Endothelial cell of umbilical vein (primary cell): ENCODE measurements at regions not wholly inside any gene's neighbourhood (a gene's known extent, or its start where the extent isn't known, plus 50 kb on each side); places are given as distances from the start of the nearest gene placed in this dataset.

ENCODE experiments used
- BruUV-seq: library from RNA; stranded (reverse); fragments of 400-500 nt; replicated peaks from 2 replicates; lab custom pipeline; 2021; lab: Mats Ljungman, UMichigan
- CTCF ChIA-PET: fragments of 300-600, 350-600 bp; sonication (Branson Sonifier 250); formaldehyde crosslinking; loops from one replicate; lab custom pipeline; 2021; ENCODE audit warnings: antibody characterized with exemption, inconsistent platforms; lab: Charles Lee
- POLR2A ChIA-PET: fragments of 300-600, 350-600 bp; sonication (Branson Sonifier 250); formaldehyde crosslinking; loops from one replicate; lab custom pipeline; 2021; ENCODE audit warnings: antibody characterized with exemption, inconsistent platforms; lab: Charles Lee
- DNase-seq: peaks from one replicate; pipeline ENCODE4 v3.0.0-alpha.2; 2011; ENCODE audit warnings: low read depth, low spot score
- FAIRE-seq: peaks from 2 replicates; lab custom pipeline; 2011; peaks lifted over from hg19 to GRCh38; lab: Jason Lieb, UNC
- H2AFZ ChIP-seq: 2 replicates; pipeline ENCODE4 v1.6.0; 2012; ENCODE audit warnings: low read depth, low read length, control low read depth, inconsistent platforms
- H3K27ac ChIP-seq: 2 replicates; pipeline ENCODE4 v1.5.1; 2011; ENCODE audit warnings: low read depth, mild to moderate bottlenecking, control low read depth, low read length, moderate library complexity; ENCODE audit not compliant: insufficient read depth
- H3K27me3 ChIP-seq, 2 experiments: 2 replicates each; pipeline versions ENCODE4 v1.6.0 to v1.6.1; 2011; ENCODE audit warnings: low read length in 2 of 2, mixed read lengths in 1 of 2; ENCODE audit not compliant: control insufficient read depth in 2 of 2, insufficient read depth in 2 of 2
- H3K36me3 ChIP-seq, 2 experiments: 2 replicates in 1 of 2; 3 replicates in 1 of 2; pipeline ENCODE4 v1.5.1; 2011; ENCODE audit warnings: low read length in 2 of 2, mild to moderate bottlenecking in 1 of 2, moderate library complexity in 1 of 2; ENCODE audit not compliant: control insufficient read depth in 2 of 2, insufficient read depth in 2 of 2; ENCODE audit errors: extremely low read depth in 1 of 2
- H3K4me1 ChIP-seq: 3 replicates; pipeline ENCODE4 v1.5.1; 2011; ENCODE audit warnings: mild to moderate bottlenecking, low read length; ENCODE audit not compliant: control insufficient read depth, insufficient read depth; ENCODE audit errors: extremely low read depth
- H3K4me2 ChIP-seq: 2 replicates; pipeline ENCODE4 v1.6.1; 2011; ENCODE audit warnings: low read length, control low read depth, mixed read lengths; ENCODE audit not compliant: insufficient read depth
- H3K4me3 ChIP-seq, 3 experiments: fragments of 200-600 bp in 1 of 3; sonication (generic), shearing (Covaris generic) in 1 of 3; replicated peaks in 1 of 3; 2 replicates each; pipeline ENCODE4 v1.5.1; 2011 to 2016; ENCODE audit warnings: control low read depth in 3 of 3, low read length in 3 of 3, mild to moderate bottlenecking in 2 of 3, inconsistent platforms in 1 of 3, low read depth in 1 of 3, moderate library complexity in 1 of 3; ENCODE audit not compliant: insufficient read depth in 1 of 3
- H3K79me2 ChIP-seq: 2 replicates; pipeline ENCODE4 v1.6.0; 2012; ENCODE audit warnings: low read length, inconsistent platforms; ENCODE audit not compliant: control insufficient read depth, insufficient read depth
- H3K9ac ChIP-seq: replicated peaks from 2 replicates; pipeline ENCODE3; 2011; ENCODE audit warnings: low read length, control low read depth; ENCODE audit not compliant: insufficient read depth; ENCODE audit errors: extremely low read depth
- H3K9me1 ChIP-seq: replicated peaks from 3 replicates; pipeline ENCODE4 v1.6.0; 2011; ENCODE audit warnings: mild to moderate bottlenecking, low read length; ENCODE audit not compliant: control insufficient read depth, insufficient read depth; ENCODE audit errors: extremely low read depth
- H3K9me3 ChIP-seq: replicated peaks from 2 replicates; pipeline ENCODE4 v1.5.1; 2012; ENCODE audit warnings: low read length, inconsistent platforms; ENCODE audit not compliant: control insufficient read depth, insufficient read depth
- H4K20me1 ChIP-seq: replicated peaks from 2 replicates; pipeline ENCODE3; 2011; ENCODE audit warnings: mild to moderate bottlenecking, low read length; ENCODE audit not compliant: control insufficient read depth, insufficient read depth; ENCODE audit errors: extremely low read depth
- CTCF ChIP-seq, 2 donors: IDR thresholded peaks; 1 replicate in 1 of 2; 2 replicates in 1 of 2; pipeline ENCODE4 v1.5.1; 2011; ENCODE audit warnings: low read length in 2 of 2, mild to moderate bottlenecking in 2 of 2, moderate library complexity in 2 of 2, control low read depth in 1 of 2, inconsistent platforms in 1 of 2, low read depth in 1 of 2; ENCODE audit not compliant: insufficient read depth in 1 of 2; ENCODE audit errors: extremely low read depth in 1 of 2
- EZH2 ChIP-seq: IDR thresholded peaks from 2 replicates; pipeline ENCODE4 v1.6.1; 2012; ENCODE audit warnings: borderline replicate concordance, low read depth, mild to moderate bottlenecking, moderate library complexity, low read length, inconsistent platforms; ENCODE audit not compliant: severe bottlenecking
- FOS ChIP-seq: IDR thresholded peaks from 2 replicates; pipeline ENCODE4 v1.6.1; 2011; ENCODE audit warnings: mild to moderate bottlenecking, low read length, moderate library complexity, borderline replicate concordance; ENCODE audit not compliant: insufficient read depth
- GATA2 ChIP-seq: IDR thresholded peaks from 2 replicates; pipeline ENCODE4 v1.7.0; 2011; ENCODE audit warnings: low read depth, mild to moderate bottlenecking, moderate library complexity, mixed read lengths, low read length; ENCODE audit not compliant: insufficient read length, insufficient read depth
- JUN ChIP-seq: IDR thresholded peaks from 2 replicates; pipeline ENCODE4 v1.6.1; 2011; ENCODE audit warnings: borderline replicate concordance, low read depth; ENCODE audit not compliant: insufficient read length, insufficient read depth
- MAX ChIP-seq: IDR thresholded peaks from 2 replicates; pipeline ENCODE4 v1.6.1; 2011; ENCODE audit not compliant: insufficient read depth, insufficient read length
- MYC ChIP-seq: IDR thresholded peaks from one replicate; pipeline ENCODE4 v1.6.1; 2011; ENCODE audit warnings: mild to moderate bottlenecking, low read depth, low read length
- POLR2A ChIP-seq: IDR thresholded peaks from 2 replicates; pipeline ENCODE4 v1.6.1; 2012; ENCODE audit warnings: low read depth, mild to moderate bottlenecking, control low read depth, low read length
- POLR2AphosphoS5 ChIP-seq: IDR thresholded peaks from 2 replicates; pipeline ENCODE4 v1.6.1; 2012; ENCODE audit warnings: low read depth, mild to moderate bottlenecking, control low read depth, low read length, moderate library complexity; ENCODE audit not compliant: insufficient read depth
- dilution Hi-C: fragments of 300-500 bp; cut with MboI; formaldehyde crosslinking; loops from one replicate; pipeline ENCODE4 v1.15.0; 2019; ENCODE audit warnings: low sequenced_read_pairs; ENCODE audit not compliant: extremely low pct_ligation_motif_present
- intact Hi-C: fragments of 100-400 bp; cut with micrococcal nuclease; formaldehyde crosslinking; loops from one replicate; pipeline ENCODE4 v1.10.0; 2022

- POLR2A ChIA-PET, result interaction anchor here (0.6 kb wide), 1 partner anchor 540 kb away, joined by 3 read pairs; no protein-coding TSS in a partner anchor
- dilution Hi-C loops, result no loop called here
Observed at GRCh38 chr20:7257692-7258466, 490.4 kb downstream of the BMP2 start.

GRCh38 chr20:7262803-7263202 lies 495.3 kb downstream of the BMP2 start:
- no peaks in the 10 kb centered on the region for H3K9me1 ChIP-seq
- no peaks in the 10 kb centered on the region for H3K27me3 ChIP-seq
- H3K4me3 ChIP-seq, result no peak overlapping the region
- ChIA-PET CTCF (interaction anchor here (1.4 kb wide), 1 partner anchor 23 kb away, joined by 3 read pairs; no protein-coding TSS in a partner anchor), POLR2A (no interaction called here)
- TF ChIP-seq EZH2 (no peak), GATA2 (no peak), POLR2AphosphoS5 (no peak), CTCF (IDR thresholded peaks at IDR 0.05; ENCODE audit: extremely low read depth in 1 of 2, insufficient read depth in 1 of 2, low read depth in 1 of 2, low read length in 2 of 2) (no peak), MAX (no peak), MYC (no peak), FOS (no peak), POLR2A (no peak), JUN (no peak)
- intact Hi-C loops, result no loop called here
- H3K4me2 ChIP-seq, result no peak overlapping the region
- no peaks in the 10 kb centered on the region for H3K4me1 ChIP-seq
- dilution Hi-C loops, result no loop called here
- no peaks in the 10 kb centered on the region for H3K36me3 ChIP-seq
- no peak overlapping the region for H3K9ac ChIP-seq
- DNase-seq (no peak), FAIRE-seq (no peak)
- H3K79me2 ChIP-seq, result no peaks in the 10 kb centered on the region
- H2AFZ ChIP-seq, result no peak overlapping the region
- H3K9me3 ChIP-seq, result no peaks in the 10 kb centered on the region
- H3K27ac ChIP-seq, result no peak overlapping the region
- H4K20me1 ChIP-seq, result no peaks in the 10 kb centered on the region
- no TSS peak for BruUV-seq

More at GRCh38 chr20:7257692-7258466, 490.4 kb downstream of the BMP2 start:
- Histone ChIP-seq H3K79me2 (no peaks in the 10 kb centered on the region), H3K27ac (no peak overlapping the region), H3K9me1 (no peaks in the 10 kb centered on the region), H2AFZ (no peak overlapping the region), H3K27me3 (no peaks in the 10 kb centered on the region), H3K9me3 (no peaks in the 10 kb centered on the region), H3K36me3 (no peaks in the 10 kb centered on the region), H3K4me2 (no peak overlapping the region), H3K4me1 (no peaks in the 10 kb centered on the region), H4K20me1 (no peaks in the 10 kb centered on the region), H3K9ac (no peak overlapping the region), H3K4me3 (no peak overlapping the region)
- no peak for FAIRE-seq
- no peak for DNase-seq
- TF ChIP-seq EZH2 (no peak), POLR2A (no peak), FOS (no peak)
- BruUV-seq, result no TSS peak
- intact Hi-C loops, result no loop called here
- CTCF ChIA-PET, result no interaction called here
